Breast epithelium (tissue), 3 donors: ENCODE measurements at regions not wholly inside any gene's neighbourhood (a gene's known extent, or its start where the extent isn't known, plus 50 kb on each side); places are given as distances from the start of the nearest gene placed in this dataset.

Source experiments
- POLR2A ChIP-seq: fragments of 450-650 bp; IDR thresholded peaks from one replicate; pipeline ENCODE4 v1.6.1; 2016; ENCODE audit warnings: antibody characterized with exemption, mild to moderate bottlenecking, moderate library complexity
- POLR2AphosphoS5 ChIP-seq, 3 donors: sonication (generic); formaldehyde crosslinking; IDR thresholded peaks; one replicate each; pipeline ENCODE4 v1.6.1; 2017; ENCODE audit warnings: antibody characterized with exemption in 3 of 3
- TF ChIP-seq, protein P1 (sequence below), 3 donors: fragments of 450-650 bp; IDR thresholded peaks; one replicate each; pipeline ENCODE4 v1.5.1; 2016 to 2017; ENCODE audit warnings: antibody characterized with exemption in 3 of 3, mild to moderate bottlenecking in 3 of 3, moderate library complexity in 3 of 3

DNA sequence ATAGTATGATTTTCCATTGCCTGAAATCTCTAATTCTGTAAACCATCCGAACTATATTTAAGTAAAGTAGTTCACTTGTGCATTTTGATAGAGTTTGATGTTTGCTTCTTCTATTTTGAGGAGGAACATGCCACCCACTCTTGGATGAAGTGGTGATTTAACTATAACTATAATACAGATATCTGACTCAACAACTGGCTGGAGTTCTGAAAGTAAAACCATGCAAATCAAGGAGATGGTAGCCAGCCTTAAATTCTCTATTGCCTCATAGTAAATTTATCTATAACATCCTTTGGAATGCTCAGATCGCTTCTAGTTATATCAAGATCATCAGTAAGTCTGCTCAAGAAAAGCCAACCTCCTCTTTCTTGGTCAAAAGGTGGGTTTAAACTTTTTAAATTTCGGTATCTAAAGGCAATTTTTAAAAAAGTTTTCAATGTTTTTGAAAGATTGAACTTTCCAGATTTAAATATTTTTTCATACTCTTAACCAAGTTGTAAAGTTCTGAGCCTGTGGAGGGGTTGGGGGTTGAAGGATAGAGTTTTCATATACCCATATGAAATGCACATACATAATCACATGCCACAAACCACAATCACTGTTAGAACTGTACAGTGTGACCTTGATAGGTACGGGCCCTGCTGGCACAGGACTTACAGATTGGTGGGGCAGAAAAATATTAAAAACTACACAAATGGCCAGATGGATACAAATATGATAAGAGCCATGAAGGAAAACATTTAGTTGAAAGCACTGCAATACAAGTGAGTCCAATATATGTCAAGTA is 90.5 kb upstream of the RFC3 start:
- TF ChIP-seq, protein P1, sequence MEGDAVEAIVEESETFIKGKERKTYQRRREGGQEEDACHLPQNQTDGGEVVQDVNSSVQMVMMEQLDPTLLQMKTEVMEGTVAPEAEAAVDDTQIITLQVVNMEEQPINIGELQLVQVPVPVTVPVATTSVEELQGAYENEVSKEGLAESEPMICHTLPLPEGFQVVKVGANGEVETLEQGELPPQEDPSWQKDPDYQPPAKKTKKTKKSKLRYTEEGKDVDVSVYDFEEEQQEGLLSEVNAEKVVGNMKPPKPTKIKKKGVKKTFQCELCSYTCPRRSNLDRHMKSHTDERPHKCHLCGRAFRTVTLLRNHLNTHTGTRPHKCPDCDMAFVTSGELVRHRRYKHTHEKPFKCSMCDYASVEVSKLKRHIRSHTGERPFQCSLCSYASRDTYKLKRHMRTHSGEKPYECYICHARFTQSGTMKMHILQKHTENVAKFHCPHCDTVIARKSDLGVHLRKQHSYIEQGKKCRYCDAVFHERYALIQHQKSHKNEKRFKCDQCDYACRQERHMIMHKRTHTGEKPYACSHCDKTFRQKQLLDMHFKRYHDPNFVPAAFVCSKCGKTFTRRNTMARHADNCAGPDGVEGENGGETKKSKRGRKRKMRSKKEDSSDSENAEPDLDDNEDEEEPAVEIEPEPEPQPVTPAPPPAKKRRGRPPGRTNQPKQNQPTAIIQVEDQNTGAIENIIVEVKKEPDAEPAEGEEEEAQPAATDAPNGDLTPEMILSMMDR (IDR thresholded peaks at IDR 0.05) = no peak
- no peak for TF ChIP-seq POLR2A
- no peak for TF ChIP-seq POLR2AphosphoS5 (IDR thresholded peaks at IDR 0.05)
